Suprapubic skin (tissue), 3 donors: ENCODE measurements at regions not wholly inside any gene's neighbourhood (a gene's known extent, or its start where the extent isn't known, plus 50 kb on each side); places are given as distances from the start of the nearest gene placed in this dataset.
"Not testable (repeated sequence)": the region's sequence is repeated elsewhere in the genome, so short reads cannot be mapped to it uniquely, and the experiment has no call there.

Experiments
- POLR2AphosphoS5 ChIP-seq, 3 donors: sonication (generic); formaldehyde crosslinking; IDR thresholded peaks; one replicate each; pipeline ENCODE4 v1.6.1; 2017; ENCODE audit warnings: antibody characterized with exemption in 3 of 3
- TF ChIP-seq, protein P1 (sequence below), 2 donors: fragments of 200-600 bp in 1 of 2; fragments of 450-650 bp in 1 of 2; sonication (generic) in 1 of 2; IDR thresholded peaks; one replicate each; pipeline ENCODE4 v1.5.1; 2016 to 2019; ENCODE audit warnings: antibody characterized with exemption in 2 of 2, mild to moderate bottlenecking in 1 of 2, moderate library complexity in 1 of 2

DNA sequence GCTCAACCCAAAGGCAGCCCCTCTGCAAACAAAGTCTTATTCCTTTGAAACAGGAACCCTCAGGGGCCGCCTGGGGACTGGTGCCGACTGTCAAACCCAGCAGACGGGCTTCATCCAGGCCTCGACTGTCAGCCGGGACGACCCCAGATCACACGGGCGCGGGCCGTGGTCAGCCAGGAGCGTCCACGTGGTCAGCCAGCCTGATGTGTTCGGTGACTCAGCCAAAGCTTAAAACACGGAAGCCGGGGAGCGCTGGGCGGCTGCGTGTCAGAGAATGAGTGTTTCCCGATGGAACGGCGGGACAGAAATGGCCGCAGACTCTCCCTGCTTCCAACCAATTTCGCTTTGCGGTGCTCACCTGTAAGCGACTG, 199.9 kb downstream of the BANP start:
- TF ChIP-seq, protein P1, sequence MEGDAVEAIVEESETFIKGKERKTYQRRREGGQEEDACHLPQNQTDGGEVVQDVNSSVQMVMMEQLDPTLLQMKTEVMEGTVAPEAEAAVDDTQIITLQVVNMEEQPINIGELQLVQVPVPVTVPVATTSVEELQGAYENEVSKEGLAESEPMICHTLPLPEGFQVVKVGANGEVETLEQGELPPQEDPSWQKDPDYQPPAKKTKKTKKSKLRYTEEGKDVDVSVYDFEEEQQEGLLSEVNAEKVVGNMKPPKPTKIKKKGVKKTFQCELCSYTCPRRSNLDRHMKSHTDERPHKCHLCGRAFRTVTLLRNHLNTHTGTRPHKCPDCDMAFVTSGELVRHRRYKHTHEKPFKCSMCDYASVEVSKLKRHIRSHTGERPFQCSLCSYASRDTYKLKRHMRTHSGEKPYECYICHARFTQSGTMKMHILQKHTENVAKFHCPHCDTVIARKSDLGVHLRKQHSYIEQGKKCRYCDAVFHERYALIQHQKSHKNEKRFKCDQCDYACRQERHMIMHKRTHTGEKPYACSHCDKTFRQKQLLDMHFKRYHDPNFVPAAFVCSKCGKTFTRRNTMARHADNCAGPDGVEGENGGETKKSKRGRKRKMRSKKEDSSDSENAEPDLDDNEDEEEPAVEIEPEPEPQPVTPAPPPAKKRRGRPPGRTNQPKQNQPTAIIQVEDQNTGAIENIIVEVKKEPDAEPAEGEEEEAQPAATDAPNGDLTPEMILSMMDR (IDR thresholded peaks at IDR 0.05) = not testable (repeated sequence)
- TF ChIP-seq POLR2AphosphoS5 (IDR thresholded peaks at IDR 0.05) = not testable (repeated sequence)
